Inflammatory macrophage treated with lipopolysaccharide for 1 hour (primary cell): ENCODE measurements at regions not wholly inside any gene's neighbourhood (a gene's known extent, or its start where the extent isn't known, plus 50 kb on each side); places are given as distances from the start of the nearest gene placed in this dataset.
"Not testable (repeated sequence)": the region's sequence is repeated elsewhere in the genome, so short reads cannot be mapped to it uniquely, and the experiment has no call there.

ENCODE experiments used
- DNase-seq, 2 donors: peaks; one replicate each; pipeline ENCODE4 v3.0.0-alpha.2; 2020 to 2022

DNA sequence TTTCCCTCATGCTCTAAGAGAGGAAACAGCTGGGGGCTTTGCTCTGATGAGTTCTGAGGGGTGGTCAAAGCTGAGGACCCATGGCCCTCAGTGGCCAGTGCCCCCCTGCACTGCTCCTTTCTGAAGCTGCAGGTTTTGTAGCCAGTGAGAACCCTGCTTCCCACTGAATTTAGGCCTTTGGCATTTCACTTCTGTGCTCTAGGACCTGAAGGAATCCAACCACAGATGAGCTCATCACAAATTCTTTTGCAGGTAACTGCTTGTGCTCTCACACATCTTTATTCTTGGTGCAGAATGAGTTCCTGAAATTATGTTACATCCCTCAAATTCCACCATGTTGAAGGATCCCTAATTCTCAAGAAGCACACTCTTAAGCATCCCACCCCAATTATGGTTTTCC, 248.7 kb upstream of the IRF2BP2 start:
- no peak for DNase-seq

DNA sequence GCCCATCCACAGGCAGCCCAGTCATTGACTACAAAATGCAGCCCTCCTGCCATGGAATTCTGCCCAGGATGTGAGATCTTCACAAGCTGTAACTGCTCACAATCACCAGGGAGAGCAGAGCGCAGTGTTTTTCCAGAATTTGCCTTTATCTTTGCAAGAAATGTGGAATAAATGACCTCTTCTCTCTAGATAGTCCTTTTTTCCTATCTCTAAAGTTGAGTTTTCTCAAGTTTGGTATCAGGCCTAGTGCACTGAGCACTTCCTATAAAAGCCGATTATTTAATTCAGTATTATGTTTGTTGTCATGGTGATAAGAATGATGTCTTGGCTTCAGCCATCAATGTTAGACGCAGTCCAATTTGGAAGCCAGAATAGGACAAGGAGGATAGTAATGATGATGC, 246.9 kb upstream of the IRF2BP2 start:
- no peak for DNase-seq

DNA sequence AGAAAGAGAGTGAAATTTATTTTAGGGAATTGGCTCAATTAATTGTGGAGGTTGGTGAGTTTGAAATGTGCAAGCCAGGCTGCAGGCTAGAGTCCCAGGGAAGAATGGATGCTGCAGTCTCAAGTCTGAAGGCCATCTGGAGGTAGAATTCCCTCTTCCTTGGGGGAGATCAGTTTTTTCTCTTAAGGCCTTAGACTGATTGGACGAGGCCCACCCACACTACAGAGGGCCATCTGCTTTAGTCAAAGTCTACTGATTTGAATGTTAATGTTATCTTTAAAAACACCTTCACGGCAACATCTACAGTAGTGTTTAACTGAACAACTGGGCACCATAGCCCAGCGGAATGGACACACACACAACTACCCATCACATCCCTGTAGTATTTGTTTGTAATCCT, 245.9 kb upstream of the IRF2BP2 start:
- DNase-seq = no peak

DNA sequence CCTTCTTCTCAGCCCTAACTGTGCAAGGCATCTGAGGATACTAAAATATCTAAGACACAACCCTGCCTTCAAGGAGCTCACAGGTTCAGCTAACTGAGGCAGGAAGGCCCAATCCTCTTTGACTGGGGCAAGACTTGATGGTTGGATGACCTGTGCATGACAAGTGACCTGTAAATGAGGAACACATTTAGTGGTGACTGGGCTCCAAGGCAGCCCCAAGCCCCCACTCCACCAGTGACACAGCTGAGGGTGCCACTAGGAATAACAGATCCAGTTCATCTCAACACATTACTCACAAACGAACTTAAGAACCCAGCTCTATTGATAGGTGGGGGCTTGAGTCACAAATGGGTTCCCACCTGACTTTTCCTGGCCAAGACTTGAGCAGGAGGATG, 244.7 kb upstream of the IRF2BP2 start:
- no peak for DNase-seq

DNA sequence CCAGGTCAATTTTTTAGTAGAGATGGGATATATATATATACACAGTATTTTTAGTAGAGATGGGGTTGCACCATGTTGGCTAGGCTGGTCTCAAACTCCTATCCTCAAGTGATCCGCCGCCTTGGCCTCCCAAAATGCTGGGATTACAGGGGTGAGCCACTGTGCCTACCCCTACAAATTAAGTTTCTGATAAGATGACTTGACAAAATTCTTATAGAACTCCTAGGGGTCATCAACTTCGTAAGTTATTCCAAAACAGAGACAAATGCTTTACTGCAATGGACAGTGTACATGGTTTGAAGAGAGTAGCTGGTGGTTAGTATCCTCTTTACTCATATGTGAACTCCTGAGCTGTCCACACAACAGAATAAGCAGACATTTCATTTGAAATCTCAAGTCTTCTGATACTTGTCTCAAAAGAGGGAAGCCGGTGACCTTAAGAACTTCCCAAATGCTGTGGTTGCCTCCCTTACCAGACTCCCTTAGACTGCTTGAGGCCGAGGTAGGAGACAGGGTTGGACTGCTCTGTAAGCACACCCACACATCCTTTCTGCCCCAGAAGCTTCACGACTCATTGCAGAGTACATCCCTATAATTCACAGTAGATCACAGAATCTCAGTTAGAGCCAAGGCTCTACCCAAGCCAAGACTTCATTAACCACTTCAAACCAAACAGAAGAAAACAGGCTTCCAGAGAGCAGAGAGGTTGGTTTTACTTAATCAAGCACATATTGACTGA, 244.1 kb upstream of the IRF2BP2 start:
- peak; percentile 83 to 90 for DNase-seq

DNA sequence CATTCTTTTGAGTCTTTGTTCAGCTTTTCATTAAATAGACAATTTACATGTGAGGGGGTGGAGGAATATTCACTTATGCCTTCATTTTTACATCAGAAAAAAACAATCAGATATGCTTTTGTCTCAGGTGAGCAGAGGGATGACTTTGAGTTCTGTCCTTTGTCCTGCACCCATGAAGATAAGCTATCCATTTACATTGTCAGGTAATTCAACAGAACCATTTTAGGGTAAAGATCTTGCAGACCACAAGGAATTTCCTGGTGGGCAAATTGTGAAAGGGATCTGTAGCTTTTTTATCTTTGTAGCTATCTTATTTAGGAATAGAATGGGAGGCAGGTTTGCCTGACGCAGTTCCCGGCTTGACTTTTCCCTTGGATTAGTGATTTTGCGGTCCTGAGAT, 242.7 kb upstream of the IRF2BP2 start:
- DNase-seq = no peak

DNA sequence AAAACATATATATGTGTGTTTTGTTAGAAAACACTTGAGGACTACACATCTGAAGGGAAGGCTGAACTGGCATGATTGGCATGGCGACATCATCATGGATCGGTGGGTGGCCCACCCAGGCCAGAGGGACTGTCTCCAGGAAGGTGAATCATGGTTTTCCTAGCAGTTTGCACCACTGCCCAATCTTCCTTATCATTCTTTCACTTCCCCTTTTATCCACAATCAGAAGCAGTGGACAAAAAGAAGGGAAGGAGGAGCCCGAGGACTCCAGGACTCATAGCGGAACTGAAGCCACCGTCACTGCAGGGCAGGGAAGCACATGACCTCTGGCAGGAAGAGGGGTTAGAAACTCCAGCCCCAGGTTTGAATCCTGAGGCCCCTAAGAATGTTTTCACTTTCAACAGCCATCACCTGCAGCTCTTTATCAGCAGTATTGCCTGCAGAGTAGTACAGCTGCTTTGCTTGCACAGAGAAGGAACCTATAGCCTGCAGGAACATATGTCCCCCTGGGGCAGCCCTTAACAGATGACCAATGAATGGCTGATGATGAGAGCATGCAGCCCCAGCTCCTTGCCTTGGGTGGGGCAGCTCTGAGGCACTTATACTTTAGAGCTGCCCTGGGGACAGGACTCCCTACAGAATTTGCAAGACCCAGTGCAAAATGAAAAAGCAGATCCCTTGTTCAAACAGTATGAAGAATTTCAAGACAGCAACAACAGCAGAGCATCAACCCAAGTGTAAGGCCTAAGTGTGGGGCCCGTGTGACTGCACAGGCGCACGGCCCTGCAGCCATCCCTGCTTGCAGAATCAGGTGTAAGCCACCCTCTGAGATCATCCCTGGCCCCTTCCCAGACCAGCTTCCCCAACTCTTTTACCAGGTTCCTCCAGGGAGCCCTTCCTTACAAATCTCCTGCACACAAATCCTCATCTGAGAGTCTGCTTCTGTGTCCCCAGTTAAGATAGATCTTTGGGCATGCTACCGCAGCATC, 241.8 kb upstream of the IRF2BP2 start:
- peak; percentile 72 to 90 for DNase-seq

DNA sequence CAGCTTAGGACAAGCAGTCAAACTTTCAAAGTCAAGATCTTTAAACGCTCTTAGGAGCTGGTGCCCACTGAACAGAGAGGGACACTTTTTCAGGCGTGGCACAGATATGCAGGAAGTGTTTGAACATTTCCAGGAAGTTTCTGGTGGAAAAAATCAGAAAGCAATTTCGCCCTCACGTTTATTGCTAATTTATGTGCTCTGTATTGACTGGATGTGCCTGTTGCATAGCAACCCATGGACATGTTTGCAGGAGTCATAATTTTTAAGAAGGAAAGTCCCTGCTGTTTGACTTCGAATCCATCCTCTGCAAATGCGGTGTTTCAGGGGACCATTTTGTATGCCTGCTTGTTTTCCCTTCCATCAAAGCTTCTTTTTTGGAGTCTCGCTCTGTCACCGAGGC, 239.9 kb upstream of the IRF2BP2 start:
- DNase-seq = peak; percentile 28 to 38

DNA sequence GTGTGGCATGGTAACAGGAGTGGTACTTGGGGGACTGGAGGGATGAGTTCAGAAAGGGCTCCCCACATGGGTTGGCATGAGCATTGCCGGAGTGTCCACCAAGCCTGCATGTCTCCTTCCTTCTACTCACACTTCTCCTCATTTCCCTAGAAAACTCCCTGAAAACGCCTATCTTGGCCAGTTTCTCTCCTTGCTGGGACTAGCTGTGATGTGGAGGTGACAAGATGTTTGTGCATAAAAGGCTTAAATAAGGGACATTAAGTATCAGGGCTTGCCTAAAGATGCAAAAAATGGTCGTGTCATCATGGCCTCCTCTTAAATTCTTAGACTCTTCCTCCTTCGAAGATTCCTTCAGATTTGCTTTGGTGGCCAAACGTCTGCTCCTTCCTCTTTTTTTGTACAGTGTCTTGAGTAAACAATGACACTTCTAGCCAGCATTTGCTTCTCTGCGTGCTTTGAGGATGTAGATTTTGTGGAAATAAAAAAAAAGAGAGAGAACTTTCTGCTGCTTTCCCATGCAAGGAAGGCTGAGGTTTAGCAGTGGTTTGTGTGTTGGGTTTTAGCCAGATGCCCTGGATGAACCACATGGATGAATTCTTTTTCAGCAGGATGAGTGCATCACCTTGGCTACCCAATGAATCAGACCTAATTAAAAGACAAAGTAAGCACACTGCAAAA, 239.1 kb upstream of the IRF2BP2 start:
- DNase-seq = peak; percentile 83 to 90

DNA sequence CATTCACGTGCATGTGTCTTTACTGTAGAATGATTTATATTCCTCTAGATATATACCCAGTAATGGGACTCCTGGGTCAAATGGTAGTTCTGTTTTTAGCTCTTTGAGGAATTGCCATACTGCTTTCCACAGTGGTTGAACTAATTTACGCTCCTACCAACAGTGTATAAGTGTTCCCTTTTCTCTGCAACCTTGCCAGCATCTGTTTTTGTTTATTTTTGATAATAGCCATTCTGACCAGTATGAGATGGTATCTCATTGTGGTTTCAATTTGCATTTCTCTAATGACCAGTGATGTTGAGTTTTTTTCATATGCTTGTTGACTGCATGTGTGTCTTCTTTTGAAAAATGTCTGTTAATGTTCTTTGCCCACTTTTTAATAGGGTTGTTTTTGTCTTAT, 236.8 kb upstream of the IRF2BP2 start:
- DNase-seq = not testable (repeated sequence)

DNA sequence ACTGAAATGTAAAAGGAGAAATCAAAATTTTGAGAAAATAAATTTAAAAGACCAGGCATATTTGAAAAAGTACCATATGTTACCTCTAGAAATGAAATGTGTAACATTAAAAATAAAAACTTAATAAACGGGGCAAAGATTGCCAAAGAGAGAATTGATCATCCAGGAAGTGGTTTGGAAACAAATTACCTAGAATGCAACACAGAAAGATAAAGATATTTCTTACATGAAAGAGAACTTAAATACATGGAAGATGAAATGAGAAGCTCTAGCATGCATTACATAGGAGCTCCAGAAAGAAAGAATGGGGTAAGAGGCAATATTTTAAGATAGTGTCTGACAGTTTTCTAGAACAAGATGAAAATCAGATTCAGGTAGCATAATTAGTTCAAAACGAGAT, 235.9 kb upstream of the IRF2BP2 start:
- no peak for DNase-seq

DNA sequence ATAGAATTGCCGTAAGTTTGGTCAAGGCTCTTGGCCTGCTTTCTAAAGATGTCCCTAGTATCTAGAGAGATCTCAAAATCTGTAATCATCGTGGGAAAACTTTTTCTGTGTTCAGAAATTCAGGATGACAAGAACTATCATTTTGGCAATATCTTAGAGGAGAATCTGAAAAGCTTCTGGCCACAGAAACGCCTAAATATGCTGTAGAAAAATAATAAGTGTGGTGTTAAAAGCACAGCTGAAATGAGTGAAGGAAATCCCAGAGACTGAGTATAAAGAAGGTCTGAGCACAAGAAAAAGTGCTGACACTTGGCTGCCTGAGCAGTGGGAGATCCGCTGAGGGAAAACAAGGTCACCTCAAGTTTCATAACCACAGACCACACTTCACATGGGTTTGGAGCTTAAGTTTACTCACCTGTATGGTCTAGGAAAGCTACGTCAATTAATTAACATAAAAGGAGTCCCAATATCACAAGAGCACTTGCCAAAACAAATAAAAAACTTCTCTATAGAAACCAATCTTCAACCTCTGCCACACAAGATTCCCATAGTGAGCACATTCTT, 235.2 kb upstream of the IRF2BP2 start:
- no peak for DNase-seq

DNA sequence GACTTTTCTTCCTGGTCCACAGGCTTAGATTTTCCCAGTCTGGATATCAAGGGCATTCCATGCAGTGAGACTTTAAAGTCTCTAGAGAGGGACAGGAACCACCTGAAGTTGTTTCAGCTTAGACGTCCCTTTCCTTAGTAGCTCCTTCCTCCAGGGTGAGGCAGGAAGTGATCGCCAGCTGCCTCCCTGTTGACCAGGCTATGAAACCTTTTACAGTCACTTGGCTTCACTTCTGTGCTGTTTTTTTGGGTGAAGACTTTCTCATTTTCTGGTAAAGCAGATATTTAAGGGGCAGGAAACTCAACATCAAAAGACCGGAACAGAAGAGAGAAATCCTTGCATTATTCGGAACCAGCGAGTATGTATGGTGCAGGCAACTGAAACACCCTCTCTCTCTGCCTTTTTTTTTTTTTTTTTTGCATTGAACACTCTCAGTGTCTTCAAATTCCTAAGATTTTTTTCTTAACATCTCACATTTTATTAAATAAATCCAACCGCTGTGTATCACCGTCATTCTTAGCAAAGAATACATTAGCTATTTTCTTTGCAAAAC, 234.6 kb upstream of the IRF2BP2 start:
- peak in 1 of 2 donors; percentile 34 for DNase-seq

DNA sequence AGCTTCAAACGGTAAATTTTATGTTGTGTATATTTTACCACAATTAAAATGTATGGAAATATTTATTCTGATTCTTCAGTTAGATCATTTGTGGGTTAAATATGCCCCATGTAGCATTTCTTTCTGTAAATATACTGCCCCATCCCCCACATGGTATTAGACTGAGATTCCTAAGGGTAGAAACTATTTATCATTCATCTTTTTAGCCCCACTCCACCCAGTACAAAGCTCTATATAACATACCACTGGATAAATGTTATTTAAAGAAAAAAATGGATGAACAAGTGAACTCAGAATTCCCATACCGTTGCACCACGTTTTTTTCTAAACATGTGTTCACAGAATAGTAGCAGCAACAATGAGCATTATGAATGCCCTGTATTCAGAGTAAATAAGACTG, 234.0 kb upstream of the IRF2BP2 start:
- DNase-seq = no peak

DNA sequence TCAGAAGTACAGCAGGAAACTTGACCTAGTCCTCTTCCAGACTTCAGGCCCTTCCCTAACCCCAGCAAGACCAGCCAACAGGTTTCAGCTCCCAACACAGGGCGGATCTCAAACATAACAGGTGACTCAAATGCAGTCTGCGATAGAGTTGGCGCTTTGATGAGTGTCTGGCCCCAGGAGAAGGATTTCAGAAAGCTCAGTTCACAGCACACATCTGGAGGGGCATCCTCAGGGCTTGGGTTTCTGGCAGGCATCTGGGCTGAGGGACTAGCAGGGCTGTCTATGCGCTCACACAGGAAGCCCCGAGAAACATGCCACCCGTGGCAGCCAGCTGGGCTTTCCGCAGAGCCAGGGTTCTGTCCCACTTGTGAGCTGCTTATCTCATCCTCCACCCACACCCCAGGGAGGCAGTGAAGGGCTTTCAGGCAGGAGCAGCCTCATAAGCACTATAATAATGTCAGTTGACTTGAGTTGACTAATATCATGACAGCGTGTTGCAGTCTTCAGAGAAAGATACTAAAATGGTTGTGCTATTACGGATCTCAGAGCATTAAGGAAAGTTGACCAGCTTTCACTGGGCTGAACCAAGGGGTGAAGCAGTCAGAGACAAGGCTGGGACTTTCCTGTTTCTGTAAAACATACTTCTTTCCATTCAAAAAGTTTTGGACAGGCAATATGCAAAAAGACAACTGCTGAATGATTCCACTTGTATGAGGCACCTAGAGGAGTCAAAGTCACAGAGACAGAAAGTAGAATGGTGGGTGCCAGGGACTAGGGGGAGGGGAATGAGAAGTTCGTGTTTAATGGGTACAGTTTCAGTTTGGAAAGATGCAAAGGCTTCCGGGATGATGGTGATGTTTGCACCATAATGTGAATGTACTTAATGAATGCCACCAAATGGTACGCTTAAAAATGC, 233.0 kb upstream of the IRF2BP2 start:
- peak; percentile 89 to 99 for DNase-seq

DNA sequence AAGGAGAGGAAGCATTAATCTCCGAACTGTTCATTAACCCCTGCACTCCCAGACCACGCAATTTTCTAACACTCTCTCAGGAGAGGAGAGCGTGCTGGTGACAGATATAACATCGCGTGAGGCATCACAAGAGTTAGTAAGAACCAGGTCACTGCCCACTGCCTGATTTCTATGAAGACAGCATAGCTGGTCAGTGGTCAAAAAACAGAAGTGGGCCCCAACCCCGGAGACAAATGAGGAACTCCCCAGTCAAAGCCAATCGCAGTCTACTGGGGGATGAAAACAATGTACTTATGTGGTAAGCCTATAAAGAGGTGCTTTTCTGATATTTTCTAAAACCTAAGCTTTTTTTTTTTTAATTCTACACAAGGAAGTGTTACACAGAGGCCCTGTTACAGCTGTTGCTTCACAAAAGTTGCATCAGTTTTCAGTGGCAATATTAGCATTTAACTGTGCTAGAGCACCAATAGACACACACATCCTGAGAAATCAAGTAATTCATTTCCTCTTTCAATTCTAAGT, 231.8 kb upstream of the IRF2BP2 start:
- DNase-seq = peak; percentile 96 to 98

DNA sequence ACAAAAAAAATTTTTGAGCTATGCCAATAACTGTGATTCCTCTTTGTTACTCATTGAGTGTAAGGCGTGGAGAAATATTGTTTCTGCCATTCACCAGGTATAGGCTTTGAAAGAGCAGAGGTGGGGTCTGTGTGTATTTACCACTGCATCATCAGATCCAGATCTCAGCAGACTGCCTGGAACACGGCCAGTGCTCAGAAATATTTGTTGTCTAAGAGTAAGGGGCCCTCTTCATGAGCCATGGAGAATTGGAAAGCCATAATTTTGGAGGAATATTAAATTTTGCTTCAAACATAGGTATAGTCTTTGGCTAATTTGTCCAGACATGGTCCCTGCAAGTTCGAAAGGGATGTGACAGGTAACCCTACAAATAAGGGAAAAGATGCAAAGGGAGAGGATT, 231.3 kb upstream of the IRF2BP2 start:
- no peak for DNase-seq

DNA sequence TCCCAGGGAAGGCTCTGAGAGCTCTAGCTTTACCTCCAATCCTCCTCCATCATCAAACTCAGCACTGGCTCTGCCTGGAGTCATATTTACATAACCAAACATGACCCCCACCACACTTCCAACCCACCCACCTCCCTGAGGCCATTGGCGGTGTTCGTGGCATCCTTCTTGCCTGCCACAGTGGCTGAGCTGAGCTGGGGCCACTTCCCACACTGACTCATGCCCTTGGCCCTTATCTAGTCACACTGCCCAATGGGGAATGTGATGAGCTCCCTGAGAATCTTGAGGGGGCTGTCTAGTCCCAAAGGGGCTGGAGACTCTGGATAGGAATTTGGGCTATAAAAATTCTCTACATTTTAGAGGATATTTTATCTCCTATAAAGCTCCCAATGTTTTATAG, 230.9 kb upstream of the IRF2BP2 start:
- DNase-seq = peak; percentile 30 to 35

DNA sequence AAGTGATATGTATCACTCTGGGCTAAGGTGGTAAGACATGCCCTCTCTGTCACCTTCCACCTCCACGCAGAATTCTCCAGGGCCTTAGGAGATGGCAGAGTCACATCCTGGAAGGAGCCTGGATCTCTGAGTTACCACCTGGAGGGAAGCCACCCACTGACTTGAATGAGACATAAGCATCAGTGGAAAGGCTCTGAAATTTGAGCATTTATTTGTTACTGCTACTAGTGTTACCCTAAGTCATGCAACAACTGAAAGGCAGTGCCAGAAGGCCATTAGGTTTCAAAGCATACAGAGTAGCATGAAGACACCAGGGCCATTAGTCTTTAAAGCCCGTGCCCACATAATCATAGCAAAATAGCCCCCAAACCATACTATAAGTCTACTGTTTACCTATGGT, 230.3 kb upstream of the IRF2BP2 start:
- DNase-seq = no peak

DNA sequence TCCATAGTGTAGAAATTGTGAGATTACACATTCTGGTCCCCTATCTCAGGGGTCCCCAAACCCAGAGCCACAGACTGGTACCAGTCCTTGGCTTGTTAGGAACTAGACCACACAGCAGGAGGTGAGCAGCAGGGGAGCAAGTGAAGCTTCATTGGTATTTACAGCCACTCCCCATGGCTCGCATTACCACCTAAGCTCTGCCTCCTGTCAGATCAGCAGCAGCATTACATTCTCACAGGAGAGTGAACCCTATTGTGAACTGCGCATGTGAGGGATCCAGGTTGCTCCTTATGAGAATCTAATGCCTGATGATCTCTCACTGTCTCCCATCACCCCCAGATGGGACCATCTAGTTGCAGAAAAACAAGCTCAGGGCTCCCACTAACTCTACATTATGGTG, 229.7 kb upstream of the IRF2BP2 start:
- no peak for DNase-seq

DNA sequence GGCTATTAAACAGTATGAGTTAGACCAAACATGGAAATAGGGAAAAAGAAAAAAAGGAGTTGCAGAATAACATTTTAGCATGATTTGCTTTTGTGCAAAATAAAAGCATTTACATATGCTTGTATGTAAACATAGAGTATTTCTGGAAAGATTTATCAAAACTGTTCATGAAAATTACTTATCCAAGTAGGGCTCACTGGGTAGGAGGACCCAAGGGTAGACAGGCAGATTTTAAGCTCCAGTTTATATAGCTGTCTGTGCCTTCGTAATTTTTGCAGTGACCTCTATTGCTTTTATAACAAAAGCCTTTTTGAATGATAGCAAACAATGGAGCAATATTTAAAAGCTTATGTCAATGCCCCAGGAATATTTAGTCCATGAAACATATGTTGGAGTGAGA, 228.8 kb upstream of the IRF2BP2 start:
- DNase-seq = no peak
